ENCODE measurements at regions not wholly inside any gene's neighbourhood (a gene's known extent, or its start where the extent isn't known, plus 50 kb on each side); places are given as distances from the start of the nearest gene placed in this dataset.

DNA sequence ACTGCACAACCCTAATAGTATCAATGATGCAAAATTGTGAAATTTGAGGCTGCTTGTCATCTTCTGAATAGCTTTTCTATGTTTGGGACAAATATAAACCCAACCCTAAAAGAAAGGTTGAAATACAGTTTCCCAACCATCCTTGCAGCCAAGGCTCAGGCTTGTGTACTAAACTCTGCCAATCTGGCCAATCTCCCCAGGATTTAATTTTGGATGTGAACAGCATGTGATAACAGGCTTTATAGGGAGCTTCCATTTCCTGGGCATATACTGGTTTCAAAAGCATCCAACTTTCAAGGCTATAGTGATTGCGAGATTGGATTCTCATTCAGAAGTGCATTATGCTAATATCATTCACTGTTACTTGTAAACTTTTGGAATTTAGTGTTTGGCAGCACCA is 55.7 kb upstream of the MUCL1 start:
- no peak overlapping the region for H3K14ac ChIP-seq (replicated peaks; ENCODE audit: low read depth, low read length)
- no peak overlapping the region for H2BK120ac ChIP-seq (ENCODE audit: low read depth, low read length)
- H3K4me2 ChIP-seq (ENCODE audit: low read depth, low read length), result no peak overlapping the region
- no peak overlapping the region for H3K4ac ChIP-seq (ENCODE audit: low read depth, low read length)
- no peak overlapping the region for H3K27ac ChIP-seq (ENCODE audit: insufficient read depth, low read length)
- no peak overlapping the region for H3K9ac ChIP-seq (ENCODE audit: low read depth, low read length)
- dilution Hi-C loops (cut with HindIII; ENCODE audit: low sequenced_read_pairs, unreplicated experiment), result no loop called here
- DNase-seq (no peak), ATAC-seq (ENCODE audit: low read depth) (no peak)
- ChIA-PET POLR2A (ENCODE audit: unreplicated experiment) (no interaction called here), CTCF (no interaction called here)
- H3K56ac ChIP-seq (ENCODE audit: extremely low read depth, insufficient read depth, low read length), result no peak overlapping the region
- peaks cover 1% of the 10 kb centered on the region; the same call in 1 of the 2 replicates for H3K9me3 ChIP-seq (ENCODE audit: control insufficient read depth, insufficient read depth, low read length)
- no peaks in the 10 kb centered on the region for H3K9me1 ChIP-seq (ENCODE audit: insufficient read depth, low read length)
- no peak for TF ChIP-seq SMC3 (IDR thresholded peaks at IDR 0.05; ENCODE audit: low read depth, low read length)
- TF ChIP-seq, protein P1, sequence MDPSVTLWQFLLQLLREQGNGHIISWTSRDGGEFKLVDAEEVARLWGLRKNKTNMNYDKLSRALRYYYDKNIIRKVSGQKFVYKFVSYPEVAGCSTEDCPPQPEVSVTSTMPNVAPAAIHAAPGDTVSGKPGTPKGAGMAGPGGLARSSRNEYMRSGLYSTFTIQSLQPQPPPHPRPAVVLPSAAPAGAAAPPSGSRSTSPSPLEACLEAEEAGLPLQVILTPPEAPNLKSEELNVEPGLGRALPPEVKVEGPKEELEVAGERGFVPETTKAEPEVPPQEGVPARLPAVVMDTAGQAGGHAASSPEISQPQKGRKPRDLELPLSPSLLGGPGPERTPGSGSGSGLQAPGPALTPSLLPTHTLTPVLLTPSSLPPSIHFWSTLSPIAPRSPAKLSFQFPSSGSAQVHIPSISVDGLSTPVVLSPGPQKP (IDR thresholded peaks at IDR 0.05; ENCODE audit: borderline replicate concordance, low read depth, low read length), result no peak
- no peak for TF ChIP-seq NFE2L2 (IDR thresholded peaks at IDR 0.05; ENCODE audit: low read depth, low read length)
- no peak for TF ChIP-seq CTCF (conservative IDR thresholded peaks at IDR 0.05; ENCODE audit: low read depth, low read length)
- no peak for TF ChIP-seq POLR2A (IDR thresholded peaks at IDR 0.05; ENCODE audit: low read depth, low read length)
- no peak for TF ChIP-seq CHD1 (IDR thresholded peaks at IDR 0.05; ENCODE audit: low read depth, low read length)
- BruUV-seq (replicated peaks), result no TSS peak
- H4K20me1 ChIP-seq (ENCODE audit: insufficient read depth, low read length), result no peaks in the 10 kb centered on the region
- no peak overlapping the region for H3K18ac ChIP-seq (ENCODE audit: low read depth, low read length)
- no peaks in the 10 kb centered on the region for H3K27me3 ChIP-seq (ENCODE audit: control insufficient read depth, insufficient read depth, low read length)
- in situ Hi-C loops (cut with MboI; ENCODE audit: low sequenced_read_pairs), result no loop called here
- H2BK5ac ChIP-seq (ENCODE audit: low read depth, low read length, poor library complexity, severe bottlenecking), result no peak overlapping the region
- no peak overlapping the region for H2AK5ac ChIP-seq (ENCODE audit: low read depth, low read length)
- no peak overlapping the region for H2AK9ac ChIP-seq (replicated peaks; ENCODE audit: low read depth, low read length, poor library complexity)
- H3K4me3 ChIP-seq (ENCODE audit: insufficient read depth, low read depth, low read length), result no peak overlapping the region
- intact Hi-C loops (cut with micrococcal nuclease), result no loop called here
- no peaks in the 10 kb centered on the region for H3K4me1 ChIP-seq (ENCODE audit: control insufficient read depth, insufficient read depth, low read length)
- H3K23ac ChIP-seq (ENCODE audit: low read depth, low read length), result no peak overlapping the region
- no peaks in the 10 kb centered on the region for H3K79me1 ChIP-seq (ENCODE audit: low read depth in 1 of 2, low read length in 2 of 2)
- H2BK15ac ChIP-seq (ENCODE audit: low read depth, low read length), result no peak overlapping the region
- no peak overlapping the region for H4K5ac ChIP-seq (ENCODE audit: low read depth, low read length)
- H2AFZ ChIP-seq (replicated peaks; ENCODE audit: low read length, poor library complexity), result no peak overlapping the region
- no peak overlapping the region for H4K8ac ChIP-seq (ENCODE audit: low read depth in 2 of 2, low read length in 2 of 2)
- H3K36me3 ChIP-seq (ENCODE audit: control insufficient read depth, insufficient read depth, low read length), result no peaks in the 10 kb centered on the region
- H4K91ac ChIP-seq (ENCODE audit: insufficient read depth, low read depth, low read length), result no peak overlapping the region
- H2BK20ac ChIP-seq (ENCODE audit: low read depth, low read length), result no peak overlapping the region
- no CpG with 5 or more reads among the region's 1 CpG for WGBS, 2 experiments (ENCODE audit: extremely low coverage in 2 of 2, insufficient read length in 1 of 2)

All from IMR-90 (cell line).